ENCODE measurements at regions not wholly inside any gene's neighbourhood (a gene's known extent, or its start where the extent isn't known, plus 50 kb on each side); places are given as distances from the start of the nearest gene placed in this dataset.

- H3K4ac ChIP-seq (ENCODE audit: low read depth, low read length): no peak overlapping the region
- Mint-ChIP-seq H3K4me1 (peaks cover 41 to 55% of the 10 kb centered on the region in 2 experiments), H3K4me3 (no peak overlapping the region), H3K27me3 (ENCODE audit: low read depth) (peaks cover 6% of the 10 kb centered on the region), H3K9me3 (peaks cover 11 to 15% of the 10 kb centered on the region in 2 experiments), H3K27ac (no peak overlapping the region), H3K36me3 (ENCODE audit: insufficient read depth in 1 of 3, low read depth in 3 of 3) (peaks cover 1 to 24% (median 5%) of the 10 kb centered on the region in 3 experiments; a peak in 5 of 7 replicates)
- H3K23ac ChIP-seq (ENCODE audit: insufficient read length, low read depth, low read length): no peak overlapping the region
- H3K4me2 ChIP-seq (ENCODE audit: insufficient read depth, insufficient read length, low read length): no peak overlapping the region
- no peak overlapping the region for H2BK15ac ChIP-seq (ENCODE audit: low read depth, low read length)
- H2BK5ac ChIP-seq (ENCODE audit: insufficient read length, low read length): no peak overlapping the region
- no peaks in the 10 kb centered on the region for H3K9me3 ChIP-seq (ENCODE audit: control insufficient read depth, low read depth, low read length)
- H4K91ac ChIP-seq (ENCODE audit: insufficient read length, low read depth, low read length): no peak overlapping the region
- no peak overlapping the region for H4K8ac ChIP-seq (replicated peaks; ENCODE audit: insufficient read length, low read depth, low read length)
- no peak for DNase-seq
- no peak overlapping the region for H2BK120ac ChIP-seq (ENCODE audit: low read depth, low read length, poor library complexity, severe bottlenecking)
- no peak overlapping the region for H4K5ac ChIP-seq (ENCODE audit: insufficient read length, low read depth, low read length)
- H2AFZ ChIP-seq (ENCODE audit: low read length): no peak overlapping the region
- H3K14ac ChIP-seq (ENCODE audit: insufficient read depth, low read length): no peak overlapping the region
- no peak overlapping the region for H2BK20ac ChIP-seq (ENCODE audit: low read depth, low read length, poor library complexity, severe bottlenecking)
- H3K27ac ChIP-seq (ENCODE audit: insufficient read length, low read depth, low read length): no peak overlapping the region
- H3K9ac ChIP-seq (ENCODE audit: extremely low read depth, insufficient read length, low read length): no peak overlapping the region
- no peaks in the 10 kb centered on the region for H4K20me1 ChIP-seq (ENCODE audit: control insufficient read depth, insufficient read depth, insufficient read length)
- no peaks in the 10 kb centered on the region for H3K79me1 ChIP-seq (ENCODE audit: insufficient read depth, low read depth, low read length, poor library complexity, severe bottlenecking)
- no peaks in the 10 kb centered on the region for H3K27me3 ChIP-seq (ENCODE audit: insufficient read depth, low read length)
- no peak overlapping the region for H2AK5ac ChIP-seq (ENCODE audit: insufficient read length, low read length)
- no peaks in the 10 kb centered on the region for H3K23me2 ChIP-seq (ENCODE audit: insufficient read length, low read depth, low read length, poor library complexity, severe bottlenecking)
- no CpG with 5 or more reads among the region's 3 CpGs for WGBS (ENCODE audit: extremely low coverage, insufficient read length, low lambda C conversion rate)
- H3T11ph ChIP-seq (ENCODE audit: low read length): no peak overlapping the region
- H3K56ac ChIP-seq (ENCODE audit: insufficient read length, low read depth, low read length): no peak overlapping the region
- H3K18ac ChIP-seq (ENCODE audit: insufficient read length, low read depth, low read length): no peak overlapping the region
- no peaks in the 10 kb centered on the region for H3K79me2 ChIP-seq (ENCODE audit: insufficient read depth, low read length)
- TF ChIP-seq CTCF (conservative IDR thresholded peaks at IDR 0.05): no peak
- peaks cover 12% of the 10 kb centered on the region; the same call in 1 of the 2 replicates for H3K4me1 ChIP-seq (ENCODE audit: insufficient read depth, low read length)
- no peak overlapping the region for H2BK12ac ChIP-seq (ENCODE audit: insufficient read length, low read depth, low read length)
Measured at GRCh38 chr2:6683516-6683915, 182.2 kb downstream of the CMPK2 start.

Measured in H9 (cell line).